Smooth muscle cell (in vitro differentiated cells): ENCODE measurements at regions not wholly inside any gene's neighbourhood (a gene's known extent, or its start where the extent isn't known, plus 50 kb on each side); places are given as distances from the start of the nearest gene placed in this dataset.

ENCODE experiments used
- DNase-seq: peaks from one replicate; lab custom pipeline; 2025; ENCODE audit not compliant: unreplicated experiment; lab: John Stamatoyannopoulos, UW
- H2AFZ ChIP-seq: fragments of 200-600 bp; sonication (generic); 2 replicates; pipeline ENCODE4 v1.6.0; 2016; ENCODE audit warnings: antibody characterized with exemption, low read depth, mild to moderate bottlenecking
- H3F3A ChIP-seq: fragments of 200-600 bp; sonication (generic); 2 replicates; pipeline ENCODE4 v1.6.0; 2017; ENCODE audit warnings: antibody characterized with exemption, low read depth
- H3K27ac ChIP-seq: fragments of 200-600 bp; sonication (generic); 2 replicates; pipeline ENCODE4 v1.5.1; 2016; ENCODE audit warnings: low read depth, mild to moderate bottlenecking
- H3K27me3 ChIP-seq: fragments of 200-600 bp; sonication (generic); 2 replicates; pipeline ENCODE4 v1.6.1; 2016; ENCODE audit warnings: low read depth, mild to moderate bottlenecking
- H3K36me3 ChIP-seq: fragments of 200-600 bp; sonication (generic); 2 replicates; pipeline ENCODE4 v1.5.1; 2016; ENCODE audit warnings: low read depth
- H3K4me1 ChIP-seq: fragments of 200-600 bp; sonication (generic); 2 replicates; pipeline ENCODE4 v1.5.1; 2016; ENCODE audit warnings: low read depth
- H3K4me2 ChIP-seq: fragments of 200-600 bp; sonication (generic); 2 replicates; pipeline ENCODE4 v1.6.0; 2016; ENCODE audit warnings: mild to moderate bottlenecking
- H3K4me3 ChIP-seq: fragments of 200-600 bp; sonication (generic); 2 replicates; pipeline ENCODE4 v1.5.1; 2016; ENCODE audit warnings: mild to moderate bottlenecking
- H3K79me2 ChIP-seq: fragments of 200-600 bp; sonication (generic); 2 replicates; pipeline ENCODE4 v1.6.0; 2016; ENCODE audit warnings: low read depth, mild to moderate bottlenecking
- H3K9ac ChIP-seq: fragments of 200-600 bp; sonication (generic); 2 replicates; pipeline ENCODE4 v1.6.0; 2016; ENCODE audit warnings: low read depth
- H3K9me3 ChIP-seq: fragments of 200-600 bp; sonication (generic); replicated peaks from 2 replicates; pipeline ENCODE4 v1.5.1; 2016; ENCODE audit warnings: low read depth
- H4K20me1 ChIP-seq: fragments of 200-600 bp; sonication (generic); 2 replicates; pipeline ENCODE4 v1.6.0; 2016; ENCODE audit warnings: low read depth
- WGBS: methylation state at CpG from one replicate; pipeline ENCODE4 v1.1.7; 2016; ENCODE audit warnings: low lambda C conversion rate; 5-methylcytosine and 5-hydroxymethylcytosine counted together
- TF ChIP-seq, protein P1 (sequence below): fragments of 200-600 bp; sonication (generic); IDR thresholded peaks from 2 replicates; pipeline ENCODE4 v1.5.1; 2017; ENCODE audit warnings: borderline replicate concordance, mild to moderate bottlenecking, antibody characterized with exemption; ENCODE audit not compliant: insufficient read depth, poor library complexity, severe bottlenecking

DNA sequence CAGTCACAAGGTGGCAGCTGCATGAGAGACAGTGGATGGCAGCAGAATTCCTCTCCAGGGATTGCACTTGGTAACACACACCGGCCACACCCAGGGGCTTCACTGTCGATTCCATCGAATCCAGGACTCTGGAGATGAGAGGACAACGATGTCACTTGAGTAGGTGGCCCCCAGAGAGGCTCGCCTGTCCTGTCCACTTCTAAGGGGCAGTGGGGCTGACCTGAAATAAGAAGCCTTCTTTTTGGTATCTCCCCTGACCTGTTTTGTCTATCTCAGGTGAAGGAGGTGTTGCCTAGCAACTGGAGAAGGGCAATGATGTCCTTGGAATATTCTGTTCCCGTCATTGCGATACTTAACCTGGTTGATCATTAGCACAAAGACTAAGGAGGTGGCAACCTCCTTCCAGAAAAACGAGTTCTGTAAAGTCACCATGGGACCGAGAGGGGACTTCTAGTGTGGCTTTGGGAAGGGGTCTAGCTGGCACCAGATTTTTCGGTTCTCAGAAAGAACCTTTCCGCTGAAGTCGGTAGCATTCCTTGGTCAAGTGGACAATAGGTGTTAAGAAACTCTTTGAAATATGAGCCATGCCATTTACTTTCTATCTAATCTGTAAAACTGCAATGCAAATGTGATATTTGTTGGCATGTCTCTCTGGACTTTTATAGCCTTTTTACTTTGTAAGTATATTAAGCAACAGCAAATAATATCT lies 85.2 kb upstream of the TMPRSS2 start:
- DNase-seq: no peak
- no peaks in the 10 kb centered on the region for H4K20me1 ChIP-seq
- H3K4me1 ChIP-seq: no peaks in the 10 kb centered on the region
- no peak overlapping the region for H3K9ac ChIP-seq
- no peak overlapping the region for H3K4me2 ChIP-seq
- no peak overlapping the region for H2AFZ ChIP-seq
- H3F3A ChIP-seq: no peaks in the 10 kb centered on the region
- H3K79me2 ChIP-seq: no peaks in the 10 kb centered on the region
- no peak overlapping the region for H3K27ac ChIP-seq
- peaks cover 12% of the 10 kb centered on the region for H3K27me3 ChIP-seq
- no peaks in the 10 kb centered on the region for H3K36me3 ChIP-seq
- TF ChIP-seq, protein P1, sequence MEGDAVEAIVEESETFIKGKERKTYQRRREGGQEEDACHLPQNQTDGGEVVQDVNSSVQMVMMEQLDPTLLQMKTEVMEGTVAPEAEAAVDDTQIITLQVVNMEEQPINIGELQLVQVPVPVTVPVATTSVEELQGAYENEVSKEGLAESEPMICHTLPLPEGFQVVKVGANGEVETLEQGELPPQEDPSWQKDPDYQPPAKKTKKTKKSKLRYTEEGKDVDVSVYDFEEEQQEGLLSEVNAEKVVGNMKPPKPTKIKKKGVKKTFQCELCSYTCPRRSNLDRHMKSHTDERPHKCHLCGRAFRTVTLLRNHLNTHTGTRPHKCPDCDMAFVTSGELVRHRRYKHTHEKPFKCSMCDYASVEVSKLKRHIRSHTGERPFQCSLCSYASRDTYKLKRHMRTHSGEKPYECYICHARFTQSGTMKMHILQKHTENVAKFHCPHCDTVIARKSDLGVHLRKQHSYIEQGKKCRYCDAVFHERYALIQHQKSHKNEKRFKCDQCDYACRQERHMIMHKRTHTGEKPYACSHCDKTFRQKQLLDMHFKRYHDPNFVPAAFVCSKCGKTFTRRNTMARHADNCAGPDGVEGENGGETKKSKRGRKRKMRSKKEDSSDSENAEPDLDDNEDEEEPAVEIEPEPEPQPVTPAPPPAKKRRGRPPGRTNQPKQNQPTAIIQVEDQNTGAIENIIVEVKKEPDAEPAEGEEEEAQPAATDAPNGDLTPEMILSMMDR: no peak
- no peak overlapping the region for H3K4me3 ChIP-seq
- H3K9me3 ChIP-seq: no peaks in the 10 kb centered on the region
- WGBS: 85% methylated on average over 12 of the region's 12 CpGs

DNA sequence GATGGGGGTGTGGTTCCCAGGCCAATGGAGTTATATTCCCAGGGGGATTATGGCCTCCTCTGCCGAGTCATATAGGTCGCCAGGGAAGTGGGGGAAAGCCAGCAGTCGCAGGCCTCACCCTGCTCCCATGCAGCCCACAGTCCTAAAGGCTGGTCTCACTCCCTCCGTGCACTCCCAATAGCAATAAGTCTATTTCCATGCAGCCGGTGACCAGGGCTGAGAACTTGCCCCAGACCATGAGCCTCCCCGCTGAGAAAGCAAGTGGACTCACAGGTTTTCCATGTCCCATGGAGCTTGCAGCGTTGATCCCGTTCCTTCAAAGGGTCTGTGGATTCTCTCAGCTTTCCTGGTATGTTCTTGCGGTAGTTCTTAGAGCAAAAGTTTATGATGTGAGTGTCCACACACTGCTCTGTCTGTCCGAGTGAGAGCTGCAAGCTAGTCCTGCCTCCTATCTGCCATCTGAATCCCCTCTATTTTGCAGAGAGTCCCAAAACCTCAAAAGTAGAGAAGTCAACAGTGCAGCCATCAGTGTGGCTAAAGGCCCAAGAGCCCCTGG lies 81.7 kb upstream of the TMPRSS2 start:
- Histone ChIP-seq H3K4me1 (no peaks in the 10 kb centered on the region), H2AFZ (no peak overlapping the region), H3K79me2 (no peaks in the 10 kb centered on the region), H3K4me3 (no peak overlapping the region), H3K36me3 (no peaks in the 10 kb centered on the region), H3K27me3 (peaks cover 12% of the 10 kb centered on the region), H3K9ac (no peak overlapping the region), H3K27ac (no peak overlapping the region), H3K9me3 (no peaks in the 10 kb centered on the region), H4K20me1 (no peaks in the 10 kb centered on the region), H3F3A (no peaks in the 10 kb centered on the region), H3K4me2 (no peak overlapping the region)
- TF ChIP-seq, protein P1: no peak
- 94% methylated on average over 10 of the region's 10 CpGs for WGBS
- DNase-seq: no peak

DNA sequence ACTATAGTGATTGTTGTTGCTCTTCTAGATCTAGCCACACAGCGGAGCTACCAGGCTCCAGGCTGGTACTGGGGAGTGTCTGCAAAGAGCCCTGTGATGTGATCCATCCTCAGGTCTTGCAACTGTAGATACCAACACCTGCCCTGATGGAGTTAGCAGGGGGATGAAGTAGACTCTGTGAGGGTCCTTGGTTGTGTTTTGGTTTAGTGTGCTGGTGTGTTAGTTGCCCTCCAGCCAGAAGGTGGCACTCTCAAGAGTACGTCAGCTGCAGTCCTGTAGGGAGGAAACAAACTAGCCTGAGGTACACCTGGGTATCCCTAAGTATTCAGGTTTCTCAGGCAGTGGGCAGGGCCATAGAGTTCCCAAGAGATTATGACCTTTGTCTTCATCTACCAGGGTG lies 81.2 kb upstream of the TMPRSS2 start:
- Histone ChIP-seq H3K4me2 (no peak overlapping the region), H3F3A (no peaks in the 10 kb centered on the region), H3K4me1 (no peaks in the 10 kb centered on the region), H3K9ac (no peak overlapping the region), H3K4me3 (no peak overlapping the region), H2AFZ (no peak overlapping the region), H3K79me2 (no peaks in the 10 kb centered on the region), H3K27ac (no peak overlapping the region), H3K36me3 (no peaks in the 10 kb centered on the region), H3K27me3 (peaks cover 7% of the 10 kb centered on the region), H3K9me3 (no peaks in the 10 kb centered on the region), H4K20me1 (no peaks in the 10 kb centered on the region)
- TF ChIP-seq, protein P1: no peak
- whole genome bisulfite sequencing: 88% methylated on average over 2 of the region's 2 CpGs
- DNase-seq: no peak
